ENCODE measurements at regions not wholly inside any gene's neighbourhood (a gene's known extent, or its start where the extent isn't known, plus 50 kb on each side); places are given as distances from the start of the nearest gene placed in this dataset.

GRCh38 chr2:185137700-185138099 is 539.4 kb downstream of the ZNF804A start:
- DNase-seq, result no peak
- H3K9me3 ChIP-seq, result no peaks in the 10 kb centered on the region
- H3K36me3 ChIP-seq, result no peaks in the 10 kb centered on the region
- no peaks in the 10 kb centered on the region for H3K27me3 ChIP-seq
- H3K4me3 ChIP-seq (ENCODE audit: low read depth, low read length), result no peak overlapping the region
- no peaks in the 10 kb centered on the region for H3K4me1 ChIP-seq
- TF ChIP-seq, protein P1, sequence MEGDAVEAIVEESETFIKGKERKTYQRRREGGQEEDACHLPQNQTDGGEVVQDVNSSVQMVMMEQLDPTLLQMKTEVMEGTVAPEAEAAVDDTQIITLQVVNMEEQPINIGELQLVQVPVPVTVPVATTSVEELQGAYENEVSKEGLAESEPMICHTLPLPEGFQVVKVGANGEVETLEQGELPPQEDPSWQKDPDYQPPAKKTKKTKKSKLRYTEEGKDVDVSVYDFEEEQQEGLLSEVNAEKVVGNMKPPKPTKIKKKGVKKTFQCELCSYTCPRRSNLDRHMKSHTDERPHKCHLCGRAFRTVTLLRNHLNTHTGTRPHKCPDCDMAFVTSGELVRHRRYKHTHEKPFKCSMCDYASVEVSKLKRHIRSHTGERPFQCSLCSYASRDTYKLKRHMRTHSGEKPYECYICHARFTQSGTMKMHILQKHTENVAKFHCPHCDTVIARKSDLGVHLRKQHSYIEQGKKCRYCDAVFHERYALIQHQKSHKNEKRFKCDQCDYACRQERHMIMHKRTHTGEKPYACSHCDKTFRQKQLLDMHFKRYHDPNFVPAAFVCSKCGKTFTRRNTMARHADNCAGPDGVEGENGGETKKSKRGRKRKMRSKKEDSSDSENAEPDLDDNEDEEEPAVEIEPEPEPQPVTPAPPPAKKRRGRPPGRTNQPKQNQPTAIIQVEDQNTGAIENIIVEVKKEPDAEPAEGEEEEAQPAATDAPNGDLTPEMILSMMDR (IDR thresholded peaks at IDR 0.05; ENCODE audit: low read depth, low read length), result no peak

- no peaks in the 10 kb centered on the region for H3K9me3 ChIP-seq
- no peaks in the 10 kb centered on the region for H3K36me3 ChIP-seq
- H3K4me3 ChIP-seq (ENCODE audit: low read depth, low read length), result no peak overlapping the region
- H3K27me3 ChIP-seq, result no peaks in the 10 kb centered on the region
- H3K4me1 ChIP-seq, result no peaks in the 10 kb centered on the region
- no peak for DNase-seq
- TF ChIP-seq, protein P1 (IDR thresholded peaks at IDR 0.05; ENCODE audit: low read depth, low read length), result no peak
Observed at GRCh38 chr2:185142677-185143076, 544.3 kb downstream of the ZNF804A start.

GRCh38 chr2:185144159-185144919 is 546.0 kb downstream of the ZNF804A start:
- Histone ChIP-seq H3K9me3 (no peaks in the 10 kb centered on the region), H3K4me3 (ENCODE audit: low read depth, low read length) (no peak overlapping the region), H3K36me3 (no peaks in the 10 kb centered on the region), H3K27me3 (no peaks in the 10 kb centered on the region), H3K4me1 (no peaks in the 10 kb centered on the region)
- TF ChIP-seq, protein P1 (IDR thresholded peaks at IDR 0.05; ENCODE audit: low read depth, low read length), result no peak
- DNase-seq, result no peak

DNA sequence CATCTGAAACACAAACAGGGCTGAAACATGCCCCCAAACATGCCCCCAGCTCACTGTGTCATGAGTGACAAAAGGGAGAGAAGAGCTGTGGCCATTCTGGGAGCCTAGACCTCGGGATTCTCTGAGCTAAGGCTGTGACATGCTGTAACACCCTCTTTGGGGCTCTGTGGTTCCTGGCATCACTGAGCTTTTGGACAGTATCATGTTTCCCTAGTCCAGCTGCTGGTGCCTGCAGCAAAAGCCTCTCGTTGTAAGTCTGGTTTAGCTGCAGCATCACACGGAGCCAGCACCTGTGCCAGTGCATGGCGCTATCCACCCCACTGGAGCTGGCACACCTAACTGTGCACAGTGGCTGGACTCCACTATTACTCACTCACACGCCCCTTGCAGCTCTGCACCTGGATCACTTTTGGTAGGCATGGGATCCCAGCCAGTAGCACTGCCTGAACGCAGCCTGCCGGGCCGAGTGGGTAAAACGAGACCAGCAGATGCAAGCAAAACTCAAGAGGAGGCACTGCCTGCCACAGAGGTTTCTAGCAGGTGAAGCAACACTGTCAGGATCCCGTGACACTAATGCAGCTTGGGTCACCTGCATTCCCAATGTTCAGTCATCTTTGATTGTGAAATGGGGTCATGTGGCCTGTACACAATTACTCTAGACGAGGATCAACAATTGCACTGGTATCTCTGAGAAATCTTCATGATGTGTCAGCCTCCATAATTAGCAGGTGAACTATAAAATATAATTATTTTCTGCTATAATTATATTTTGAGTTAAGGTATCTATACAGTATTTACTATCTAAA is 547.2 kb downstream of the ZNF804A start:
- Histone ChIP-seq H3K27me3 (no peaks in the 10 kb centered on the region), H3K36me3 (no peaks in the 10 kb centered on the region), H3K9me3 (no peaks in the 10 kb centered on the region), H3K4me3 (ENCODE audit: low read depth, low read length) (no peak overlapping the region), H3K4me1 (no peaks in the 10 kb centered on the region)
- DNase-seq, result no peak
- TF ChIP-seq, protein P1 (IDR thresholded peaks at IDR 0.05; ENCODE audit: low read depth, low read length), result no peak

- no peaks in the 10 kb centered on the region for H3K36me3 ChIP-seq
- H3K4me1 ChIP-seq, result no peaks in the 10 kb centered on the region
- TF ChIP-seq, protein P1 (IDR thresholded peaks at IDR 0.05; ENCODE audit: low read depth, low read length), result no peak
- no peaks in the 10 kb centered on the region for H3K9me3 ChIP-seq
- H3K27me3 ChIP-seq, result no peaks in the 10 kb centered on the region
- H3K4me3 ChIP-seq (ENCODE audit: low read depth, low read length), result no peak overlapping the region
- DNase-seq, result no peak
Observed at GRCh38 chr2:185147361-185147760, 549.0 kb downstream of the ZNF804A start.

DNA sequence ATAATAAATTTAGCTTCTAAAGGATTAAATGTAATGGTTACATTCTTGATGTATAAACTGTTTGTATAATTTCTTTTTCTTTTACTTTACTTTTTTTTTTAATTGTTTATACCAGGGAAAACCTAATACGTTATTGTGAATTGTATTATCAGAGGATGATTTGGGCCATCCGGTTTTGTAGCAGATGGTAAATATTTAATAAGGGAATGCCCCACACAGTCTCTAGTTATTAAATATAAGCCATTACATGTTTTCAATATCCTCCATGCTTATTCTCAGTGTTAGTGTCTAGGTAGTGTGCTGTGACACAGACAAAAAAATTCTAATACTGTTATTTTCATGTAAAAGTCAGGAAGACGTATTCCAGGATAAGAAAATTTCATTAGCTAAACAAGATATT is 553.9 kb downstream of the ZNF804A start:
- Histone ChIP-seq H3K4me1 (no peaks in the 10 kb centered on the region), H3K9me3 (no peaks in the 10 kb centered on the region), H3K4me3 (ENCODE audit: low read depth, low read length) (no peak overlapping the region), H3K27me3 (no peaks in the 10 kb centered on the region), H3K36me3 (no peaks in the 10 kb centered on the region)
- DNase-seq, result no peak
- TF ChIP-seq, protein P1 (IDR thresholded peaks at IDR 0.05; ENCODE audit: low read depth, low read length), result no peak
